ENCODE measurements at regions not wholly inside any gene's neighbourhood (a gene's known extent, or its start where the extent isn't known, plus 50 kb on each side); places are given as distances from the start of the nearest gene placed in this dataset.
"Not testable (repeated sequence)": the region's sequence is repeated elsewhere in the genome, so short reads cannot be mapped to it uniquely, and the experiment has no call there.

DNA sequence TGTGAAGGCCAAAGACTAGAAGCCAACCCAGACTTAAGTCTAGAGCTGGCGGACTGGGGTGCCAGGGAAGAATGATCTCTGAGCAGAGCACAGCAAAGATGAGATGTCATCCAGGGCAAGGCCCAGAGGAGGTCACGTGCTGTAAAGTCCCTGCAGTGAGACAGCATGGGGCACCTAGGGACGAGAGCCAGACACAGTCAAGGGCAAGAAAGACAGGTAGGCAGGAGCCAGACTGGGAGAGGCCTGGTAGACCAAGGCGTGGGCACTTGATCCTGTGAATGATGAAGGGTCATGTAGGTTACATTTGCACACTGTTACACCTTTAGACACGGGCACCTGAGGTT, 379.7 kb upstream of the PROK2 start:
- H3K9me3 ChIP-seq (ENCODE audit: control insufficient read depth, low read length): no peaks in the 10 kb centered on the region
- 94 to 97% methylated on average over 5 of the region's 5 CpGs for WGBS, 2 experiments
- H3K4me3 ChIP-seq (ENCODE audit: insufficient read depth, low read depth, low read length): no peak overlapping the region
- H3K4me1 ChIP-seq (ENCODE audit: control insufficient read depth, insufficient read depth, low read length): no peaks in the 10 kb centered on the region
- no peaks in the 10 kb centered on the region for H3K27me3 ChIP-seq (ENCODE audit: control insufficient read depth, insufficient read depth, low read length, poor library complexity, severe bottlenecking)
- no peak overlapping the region for H3K27ac ChIP-seq (ENCODE audit: insufficient read depth, low read depth, low read length, poor library complexity, severe bottlenecking)
- no peaks in the 10 kb centered on the region for H3K36me3 ChIP-seq (ENCODE audit: control insufficient read depth, insufficient read depth, low read length)

DNA sequence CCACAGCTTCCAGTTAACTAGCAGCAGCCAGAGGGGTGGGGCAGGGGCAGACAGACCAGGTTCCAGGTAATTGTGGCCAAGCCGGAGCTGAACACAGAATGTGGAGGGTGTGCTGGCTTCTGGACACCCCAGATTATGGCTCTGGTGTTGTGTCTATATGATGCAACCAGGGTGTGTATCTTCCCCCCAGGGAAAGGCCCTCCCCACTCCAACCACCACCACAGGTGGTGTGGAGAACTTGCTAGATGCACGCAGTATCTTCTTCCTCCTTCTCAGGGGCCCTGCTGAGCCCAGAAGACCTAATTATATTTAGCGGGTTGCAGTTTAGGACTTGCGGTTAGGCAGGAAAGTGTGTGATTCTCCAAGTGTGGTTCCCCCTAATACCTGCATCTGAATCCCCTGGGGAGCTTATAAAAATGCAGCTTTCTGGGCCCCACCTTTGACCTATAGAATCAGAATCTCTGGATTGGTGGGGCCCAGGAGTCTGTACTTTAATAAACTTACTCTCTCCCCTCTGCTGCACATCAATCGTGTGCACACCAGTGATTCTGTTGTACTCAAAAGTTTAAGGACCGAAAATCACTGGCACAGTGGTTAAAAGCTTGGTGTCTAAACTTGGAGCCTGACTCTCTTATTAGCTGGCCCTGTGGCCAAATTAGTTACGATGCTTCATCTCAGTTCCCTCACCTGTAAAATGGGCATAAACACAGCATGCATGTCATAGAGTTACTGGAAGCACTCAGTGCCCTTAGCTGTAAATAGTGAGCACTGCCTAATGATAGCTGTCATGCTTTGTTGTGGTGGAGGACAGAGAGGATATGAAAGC, 379.1 kb upstream of the PROK2 start:
- Histone ChIP-seq H3K27me3 (ENCODE audit: control insufficient read depth, insufficient read depth, low read length, poor library complexity, severe bottlenecking) (no peaks in the 10 kb centered on the region), H3K4me3 (ENCODE audit: insufficient read depth, low read depth, low read length) (no peak overlapping the region), H3K4me1 (ENCODE audit: control insufficient read depth, insufficient read depth, low read length) (peaks cover 4% of the 10 kb centered on the region), H3K36me3 (ENCODE audit: control insufficient read depth, insufficient read depth, low read length) (no peaks in the 10 kb centered on the region), H3K27ac (ENCODE audit: insufficient read depth, low read depth, low read length, poor library complexity, severe bottlenecking) (no peak overlapping the region), H3K9me3 (ENCODE audit: control insufficient read depth, low read length) (no peaks in the 10 kb centered on the region)
- 94 to 97% methylated on average over 7 of the region's 7 CpGs for WGBS, 2 experiments

DNA sequence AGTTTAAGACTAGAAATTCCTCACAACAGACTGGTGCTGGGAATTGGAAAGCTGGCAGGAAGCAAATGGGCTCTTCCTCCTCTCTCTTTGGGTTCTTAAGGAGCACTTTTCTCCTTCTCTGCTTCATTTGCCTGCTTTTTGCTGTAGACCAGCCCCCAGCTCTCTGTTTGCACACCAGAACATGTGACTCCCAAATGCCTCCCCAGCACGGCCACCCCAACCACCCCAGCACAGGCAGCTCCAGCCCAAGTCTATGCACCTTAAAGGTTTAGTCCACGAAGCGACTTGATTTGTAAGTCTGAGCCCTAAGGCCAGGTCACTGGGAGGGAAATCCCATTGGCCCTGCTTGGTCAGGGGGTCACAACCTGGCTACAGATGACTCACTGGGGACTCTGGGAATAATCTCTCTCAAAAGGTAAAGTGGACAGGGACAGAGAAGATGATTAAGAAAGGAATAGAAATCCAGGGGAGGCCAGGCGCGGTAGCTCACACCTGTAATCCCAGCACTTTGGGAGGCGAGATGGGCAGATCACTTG, 377.8 kb upstream of the PROK2 start:
- Histone ChIP-seq H3K4me3 (ENCODE audit: insufficient read depth, low read depth, low read length) (no peak overlapping the region), H3K27ac (ENCODE audit: insufficient read depth, low read depth, low read length, poor library complexity, severe bottlenecking) (no peak overlapping the region), H3K27me3 (ENCODE audit: control insufficient read depth, insufficient read depth, low read length, poor library complexity, severe bottlenecking) (no peaks in the 10 kb centered on the region), H3K4me1 (ENCODE audit: control insufficient read depth, insufficient read depth, low read length) (peaks cover 10% of the 10 kb centered on the region), H3K36me3 (ENCODE audit: control insufficient read depth, insufficient read depth, low read length) (no peaks in the 10 kb centered on the region), H3K9me3 (ENCODE audit: control insufficient read depth, low read length) (no peaks in the 10 kb centered on the region)
- WGBS, 2 experiments: 86% methylated on average over 6 of the region's 6 CpGs

DNA sequence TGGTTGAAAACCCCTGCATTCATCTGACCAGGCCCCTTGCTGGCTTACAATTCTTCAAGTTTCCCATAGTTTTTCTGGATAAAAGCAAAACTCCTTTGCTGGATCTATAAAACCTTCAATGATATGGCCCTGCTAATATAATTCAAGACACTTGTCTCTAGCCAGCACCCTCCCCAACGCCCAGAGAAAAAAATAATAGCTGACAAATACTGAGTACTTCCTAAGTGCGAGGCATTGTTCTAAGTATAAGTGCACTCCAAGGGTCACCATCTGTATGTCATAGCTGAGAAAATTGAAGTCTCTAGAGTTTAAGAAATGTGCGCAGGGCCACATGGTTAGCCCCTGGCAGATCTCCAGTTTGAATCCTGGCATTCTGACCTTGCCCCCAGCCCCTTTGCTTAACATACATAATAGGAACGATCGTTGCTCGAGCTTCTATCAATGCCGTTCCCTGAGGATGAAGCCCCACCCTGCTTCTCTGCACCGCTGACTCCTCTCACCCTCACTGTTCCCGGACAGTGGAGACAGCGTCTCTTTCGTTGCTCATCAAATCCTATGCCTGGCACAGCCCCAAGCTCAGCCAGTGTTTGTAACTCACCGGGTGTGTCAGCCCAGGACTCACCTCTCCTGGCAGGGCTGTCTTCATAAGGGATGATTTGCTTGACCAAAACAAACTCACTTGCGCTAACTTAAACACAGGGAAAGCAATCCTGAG, 377.1 kb upstream of the PROK2 start:
- H3K4me3 ChIP-seq (ENCODE audit: insufficient read depth, low read depth, low read length): no peak overlapping the region
- no peaks in the 10 kb centered on the region for H3K9me3 ChIP-seq (ENCODE audit: control insufficient read depth, low read length)
- 87 to 91% methylated on average over 13 of the region's 13 CpGs for WGBS, 2 experiments
- H3K36me3 ChIP-seq (ENCODE audit: control insufficient read depth, insufficient read depth, low read length): no peaks in the 10 kb centered on the region
- peaks cover 10% of the 10 kb centered on the region for H3K4me1 ChIP-seq (ENCODE audit: control insufficient read depth, insufficient read depth, low read length)
- H3K27me3 ChIP-seq (ENCODE audit: control insufficient read depth, insufficient read depth, low read length, poor library complexity, severe bottlenecking): no peaks in the 10 kb centered on the region
- no peak overlapping the region for H3K27ac ChIP-seq (ENCODE audit: insufficient read depth, low read depth, low read length, poor library complexity, severe bottlenecking)

DNA sequence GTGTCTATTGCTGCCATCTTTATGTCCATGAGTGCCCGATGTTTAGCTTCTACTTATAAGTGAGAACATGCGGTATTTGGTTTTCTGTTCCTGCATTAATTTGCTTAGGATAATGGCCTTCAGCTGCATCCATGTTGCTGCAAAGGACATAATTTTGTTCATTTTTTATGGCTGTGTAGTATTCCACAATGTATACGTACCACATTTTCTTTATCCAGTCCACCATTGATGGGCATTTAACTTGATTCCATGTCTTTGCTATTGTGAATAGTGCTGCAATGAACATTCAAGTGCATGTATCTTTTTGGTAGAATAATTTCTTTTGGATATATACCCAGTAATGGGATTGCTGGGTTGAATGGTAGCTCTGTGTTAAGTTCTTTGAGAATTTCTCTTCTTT, 376.3 kb upstream of the PROK2 start:
- H3K9me3 ChIP-seq (ENCODE audit: control insufficient read depth, low read length); H3K27ac ChIP-seq (ENCODE audit: insufficient read depth, low read depth, low read length, poor library complexity, severe bottlenecking); H3K4me3 ChIP-seq (ENCODE audit: insufficient read depth, low read depth, low read length); H3K36me3 ChIP-seq (ENCODE audit: control insufficient read depth, insufficient read depth, low read length); H3K27me3 ChIP-seq (ENCODE audit: control insufficient read depth, insufficient read depth, low read length, poor library complexity, severe bottlenecking): not testable (repeated sequence)
- peaks cover 10% of the 10 kb centered on the region for H3K4me1 ChIP-seq (ENCODE audit: control insufficient read depth, insufficient read depth, low read length)
- 93 to 94% methylated on average over 2 to 3 of the region's 3 CpGs for WGBS, 2 experiments

DNA sequence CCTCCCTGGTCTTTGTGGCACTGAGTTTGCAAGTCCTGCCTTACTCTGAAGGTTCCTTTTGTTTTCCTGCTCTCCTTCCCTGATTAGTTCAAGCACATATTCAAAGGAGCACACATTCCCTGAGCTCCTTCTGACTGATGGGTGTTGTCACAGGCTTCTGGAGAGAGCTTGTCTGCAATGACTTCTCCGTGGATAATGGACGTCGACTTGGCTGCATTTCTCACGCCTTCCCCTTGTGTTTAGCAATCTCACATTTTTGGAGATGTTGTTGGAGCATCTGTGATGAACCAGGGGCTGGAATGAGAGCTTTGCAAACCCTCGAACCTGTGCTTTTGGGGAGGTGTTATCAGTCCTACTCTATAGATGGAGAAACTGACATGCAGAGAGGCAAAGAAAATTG, 375.4 kb upstream of the PROK2 start:
- no peaks in the 10 kb centered on the region for H3K27me3 ChIP-seq (ENCODE audit: control insufficient read depth, insufficient read depth, low read length, poor library complexity, severe bottlenecking)
- H3K4me3 ChIP-seq (ENCODE audit: insufficient read depth, low read depth, low read length): no peak overlapping the region
- WGBS, 2 experiments: 76 to 83% methylated on average over 5 of the region's 5 CpGs
- peaks cover 10% of the 10 kb centered on the region for H3K4me1 ChIP-seq (ENCODE audit: control insufficient read depth, insufficient read depth, low read length)
- no peaks in the 10 kb centered on the region for H3K36me3 ChIP-seq (ENCODE audit: control insufficient read depth, insufficient read depth, low read length)
- H3K9me3 ChIP-seq (ENCODE audit: control insufficient read depth, low read length): no peaks in the 10 kb centered on the region
- H3K27ac ChIP-seq (ENCODE audit: insufficient read depth, low read depth, low read length, poor library complexity, severe bottlenecking): no peak overlapping the region

DNA sequence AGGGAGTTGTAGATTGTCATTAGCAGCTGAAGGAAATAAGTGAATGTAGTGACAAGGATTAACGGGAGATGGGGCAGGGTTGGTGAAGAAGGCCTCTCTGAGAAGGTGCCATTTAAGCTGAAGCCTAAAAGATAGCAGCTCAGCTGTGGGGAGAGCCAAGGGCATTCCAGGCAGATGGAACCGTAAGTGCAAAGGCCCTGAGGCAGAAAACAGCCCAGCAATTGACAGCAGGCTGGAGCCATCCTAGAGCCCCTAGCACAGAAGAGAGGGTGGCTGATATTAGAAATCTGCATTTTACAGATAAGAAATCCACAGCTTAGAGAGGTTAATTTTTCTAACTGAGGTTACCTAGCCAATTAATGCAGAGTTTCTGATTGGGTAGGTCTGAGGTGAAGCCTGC, 374.5 kb upstream of the PROK2 start:
- H3K9me3 ChIP-seq (ENCODE audit: control insufficient read depth, low read length): no peaks in the 10 kb centered on the region
- 95% methylated on average over 2 of the region's 2 CpGs for WGBS, 2 experiments
- H3K27ac ChIP-seq (ENCODE audit: insufficient read depth, low read depth, low read length, poor library complexity, severe bottlenecking): no peak overlapping the region
- no peaks in the 10 kb centered on the region for H3K36me3 ChIP-seq (ENCODE audit: control insufficient read depth, insufficient read depth, low read length)
- no peak overlapping the region for H3K4me3 ChIP-seq (ENCODE audit: insufficient read depth, low read depth, low read length)
- H3K4me1 ChIP-seq (ENCODE audit: control insufficient read depth, insufficient read depth, low read length): peaks cover 10% of the 10 kb centered on the region
- H3K27me3 ChIP-seq (ENCODE audit: control insufficient read depth, insufficient read depth, low read length, poor library complexity, severe bottlenecking): no peaks in the 10 kb centered on the region

DNA sequence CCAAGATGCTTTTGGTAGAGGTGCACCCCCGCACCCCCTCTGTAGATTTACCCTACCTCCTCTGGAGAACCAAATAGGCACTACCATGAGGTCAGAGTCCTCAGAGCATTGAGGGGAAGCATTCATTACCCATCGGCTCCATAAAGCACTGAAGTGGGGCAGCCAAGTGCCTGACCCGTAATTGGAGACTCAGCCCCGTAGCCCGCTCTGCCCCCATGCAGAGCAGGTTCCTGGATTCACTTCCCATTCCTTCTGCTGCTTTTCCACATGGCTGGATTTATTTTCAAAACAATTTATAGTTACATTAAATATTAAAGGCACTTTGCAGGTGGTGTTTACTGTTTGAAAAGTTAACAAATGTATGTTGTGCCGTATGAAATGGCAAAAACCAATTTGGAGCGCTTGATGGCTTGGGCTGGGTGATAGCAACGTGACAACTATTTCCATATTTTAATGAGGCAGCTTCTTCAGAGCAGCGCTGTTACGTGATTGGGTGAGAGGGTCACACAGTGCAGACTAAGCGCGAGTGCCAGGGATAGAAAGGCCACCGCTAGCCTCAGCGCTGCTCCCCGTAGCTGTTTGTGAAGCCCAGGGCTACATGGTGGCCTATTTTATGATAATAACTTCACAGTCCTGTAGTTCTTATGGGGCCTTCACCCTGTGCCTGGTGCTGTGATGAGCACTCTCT, 373.8 kb upstream of the PROK2 start:
- Histone ChIP-seq H3K9me3 (ENCODE audit: control insufficient read depth, low read length) (no peaks in the 10 kb centered on the region), H3K27ac (ENCODE audit: insufficient read depth, low read depth, low read length, poor library complexity, severe bottlenecking) (no peak overlapping the region), H3K36me3 (ENCODE audit: control insufficient read depth, insufficient read depth, low read length) (no peaks in the 10 kb centered on the region), H3K4me3 (ENCODE audit: insufficient read depth, low read depth, low read length) (no peak overlapping the region), H3K27me3 (ENCODE audit: control insufficient read depth, insufficient read depth, low read length, poor library complexity, severe bottlenecking) (no peaks in the 10 kb centered on the region), H3K4me1 (ENCODE audit: control insufficient read depth, insufficient read depth, low read length) (peaks cover 10% of the 10 kb centered on the region)
- WGBS, 2 experiments: 82 to 87% methylated on average over 15 of the region's 15 CpGs

DNA sequence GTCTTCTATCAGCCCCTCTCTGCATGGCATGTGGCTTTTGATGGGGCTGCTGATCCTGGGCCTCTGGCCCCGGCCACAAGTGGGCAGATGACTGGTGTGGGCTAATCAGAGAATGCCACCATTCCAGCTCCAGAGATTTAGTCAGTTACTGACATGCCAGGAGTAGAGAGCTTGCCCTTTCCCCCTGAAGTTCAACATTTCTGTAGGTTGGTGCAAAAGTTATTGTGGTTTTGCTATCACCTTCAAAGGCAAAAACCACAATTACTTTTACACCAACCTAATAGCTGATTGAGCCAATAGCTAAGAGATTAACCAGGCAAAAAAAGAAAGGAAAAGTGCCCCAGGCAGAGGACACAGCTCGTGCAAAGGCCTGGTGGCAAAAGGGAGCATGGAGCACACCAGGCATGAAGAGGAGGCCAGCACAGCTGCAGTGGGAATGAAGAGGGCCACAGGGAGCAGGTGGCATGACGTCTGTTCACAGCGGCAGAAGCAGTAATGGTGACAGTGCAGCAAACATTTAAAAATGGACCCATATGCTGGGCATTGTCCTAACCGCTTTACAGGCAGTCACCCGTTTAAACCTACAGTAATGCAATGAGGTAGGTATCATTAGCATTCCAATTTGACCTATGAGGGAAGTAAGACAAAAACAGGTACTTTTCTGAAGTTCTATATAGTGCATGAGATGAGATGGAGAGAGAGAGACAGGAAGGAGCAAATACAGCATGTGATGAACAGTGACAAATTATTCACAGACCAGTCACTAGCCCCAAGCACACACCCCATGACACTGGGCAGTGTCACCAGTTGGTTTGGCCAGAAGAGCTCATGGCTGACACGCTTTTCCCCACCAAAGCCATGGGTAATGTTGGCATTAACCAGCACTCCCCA, 373.0 kb upstream of the PROK2 start:
- Histone ChIP-seq H3K36me3 (ENCODE audit: control insufficient read depth, insufficient read depth, low read length) (no peaks in the 10 kb centered on the region), H3K4me1 (ENCODE audit: control insufficient read depth, insufficient read depth, low read length) (peaks cover 10% of the 10 kb centered on the region), H3K27ac (ENCODE audit: insufficient read depth, low read depth, low read length, poor library complexity, severe bottlenecking) (no peak overlapping the region), H3K27me3 (ENCODE audit: control insufficient read depth, insufficient read depth, low read length, poor library complexity, severe bottlenecking) (no peaks in the 10 kb centered on the region), H3K9me3 (ENCODE audit: control insufficient read depth, low read length) (no peaks in the 10 kb centered on the region), H3K4me3 (ENCODE audit: insufficient read depth, low read depth, low read length) (no peak overlapping the region)
- 92 to 93% methylated on average over 7 of the region's 7 CpGs for WGBS, 2 experiments
